ENCODE measurements at regions not wholly inside any gene's neighbourhood (a gene's known extent, or its start where the extent isn't known, plus 50 kb on each side); places are given as distances from the start of the nearest gene placed in this dataset.

- TF ChIP-seq CTCF (IDR thresholded peaks at IDR 0.05; ENCODE audit: borderline replicate concordance, extremely low read depth, low read length, poor library complexity, severe bottlenecking): no peak
- no peak for TF ChIP-seq EZH2 (IDR thresholded peaks at IDR 0.05; ENCODE audit: borderline replicate concordance, low read depth, low read length, severe bottlenecking)
Observed at GRCh38 chr2:603869-604268, 73.3 kb downstream of the TMEM18 start.
